Glomerular visceral epithelial cell (primary cell): ENCODE measurements at regions not wholly inside any gene's neighbourhood (a gene's known extent, or its start where the extent isn't known, plus 50 kb on each side); places are given as distances from the start of the nearest gene placed in this dataset.
"Not testable (repeated sequence)": the region's sequence is repeated elsewhere in the genome, so short reads cannot be mapped to it uniquely, and the experiment has no call there.

Experiments
- DNase-seq: peaks from one replicate; pipeline ENCODE4 v3.0.0-alpha.2; 2016; ENCODE audit errors: extremely low spot score

DNA sequence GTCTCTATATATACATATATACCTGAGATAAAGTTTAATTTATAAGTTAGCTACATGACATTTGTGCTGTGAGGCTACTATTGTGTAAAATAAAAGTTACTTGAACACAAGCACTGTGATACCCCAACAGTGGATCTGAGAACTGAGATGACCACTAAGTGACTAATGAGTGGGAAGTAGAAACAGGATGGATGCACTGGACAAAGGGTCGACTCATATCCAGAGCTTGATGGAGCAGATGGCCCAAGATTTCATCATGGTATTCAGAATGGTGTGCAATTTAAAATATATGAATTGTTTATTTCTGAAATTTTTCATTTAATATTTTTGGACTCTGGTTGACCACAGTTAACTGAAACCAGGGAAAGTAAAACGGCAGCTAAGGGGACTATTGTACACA, 908.6 kb upstream of the MDGA2 start:
- peak; percentile 24 for DNase-seq

DNA sequence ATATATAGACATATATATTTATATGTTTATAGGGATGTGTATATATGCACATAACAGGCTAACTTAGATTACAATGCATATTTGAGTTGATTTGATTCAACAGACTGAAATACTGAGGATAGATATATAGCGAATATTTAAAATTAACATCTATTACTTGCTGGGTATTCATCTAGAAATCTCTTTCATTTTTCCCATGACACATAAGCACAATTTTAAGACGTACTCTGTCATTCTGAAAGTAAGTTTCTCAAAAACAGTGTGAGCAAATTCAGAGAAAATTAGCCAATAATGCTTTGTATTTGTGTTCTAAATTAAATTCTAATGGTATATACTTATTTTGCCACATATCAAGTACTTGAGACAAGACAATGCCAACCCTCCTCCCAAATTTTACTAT, 907.5 kb upstream of the MDGA2 start:
- no peak for DNase-seq

DNA sequence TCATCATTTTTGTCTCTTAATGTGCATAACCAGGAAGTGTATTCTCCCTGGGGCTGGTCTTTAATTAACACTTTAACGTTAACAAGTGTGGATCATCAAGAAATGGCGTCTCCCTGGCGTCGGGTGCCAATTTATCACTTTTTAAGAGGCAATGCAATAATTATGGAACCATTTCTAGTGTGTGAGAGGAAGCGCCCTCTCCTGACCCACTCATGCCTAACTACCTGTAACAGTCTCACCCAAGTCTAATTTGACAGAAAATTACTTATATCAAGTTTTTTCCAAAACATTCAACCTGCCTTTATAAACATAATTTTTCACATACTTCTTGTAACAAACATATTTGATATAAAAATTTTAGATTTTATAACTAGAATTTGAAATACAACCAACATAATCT, 905.3 kb upstream of the MDGA2 start:
- no peak for DNase-seq

DNA sequence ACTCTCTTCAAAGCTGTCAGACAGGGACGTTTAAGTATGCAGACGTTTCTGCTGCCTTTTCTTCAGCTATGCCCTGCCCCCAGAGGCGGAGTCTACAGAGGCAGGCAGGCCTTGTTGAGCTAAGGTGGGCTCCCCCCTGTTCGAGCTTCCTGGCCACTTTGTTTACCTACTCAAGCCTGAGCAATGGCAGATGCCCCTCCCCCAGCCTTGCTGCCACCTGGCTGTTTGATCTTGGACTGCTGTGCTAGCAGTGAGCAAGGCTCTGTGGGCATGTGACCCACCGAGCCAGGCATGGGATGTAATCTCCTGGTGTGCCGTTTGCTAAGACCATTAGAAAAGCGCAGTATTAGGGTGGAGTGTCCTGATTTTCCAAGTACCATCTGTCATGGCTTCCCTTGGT, 900.4 kb upstream of the MDGA2 start:
- DNase-seq, result no peak

DNA sequence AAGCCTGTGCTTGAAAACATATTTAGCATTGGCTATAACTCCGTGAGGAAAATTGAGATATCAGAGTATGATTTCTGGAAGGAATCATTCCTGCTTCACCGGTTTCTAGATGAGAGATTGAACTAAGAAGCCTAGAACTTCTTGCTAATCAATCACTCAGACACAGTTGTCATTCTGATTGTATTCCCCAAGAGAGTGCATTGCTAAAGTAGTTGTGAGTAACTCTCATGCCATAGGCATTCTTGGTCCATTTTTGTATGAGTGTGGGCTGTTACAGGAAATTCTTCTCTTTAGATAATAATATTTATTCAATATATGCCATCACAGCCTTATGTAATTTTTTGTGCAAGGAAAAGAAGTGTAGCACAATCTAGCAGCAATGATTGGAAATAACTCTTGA, 893.3 kb upstream of the MDGA2 start:
- DNase-seq, result no peak

DNA sequence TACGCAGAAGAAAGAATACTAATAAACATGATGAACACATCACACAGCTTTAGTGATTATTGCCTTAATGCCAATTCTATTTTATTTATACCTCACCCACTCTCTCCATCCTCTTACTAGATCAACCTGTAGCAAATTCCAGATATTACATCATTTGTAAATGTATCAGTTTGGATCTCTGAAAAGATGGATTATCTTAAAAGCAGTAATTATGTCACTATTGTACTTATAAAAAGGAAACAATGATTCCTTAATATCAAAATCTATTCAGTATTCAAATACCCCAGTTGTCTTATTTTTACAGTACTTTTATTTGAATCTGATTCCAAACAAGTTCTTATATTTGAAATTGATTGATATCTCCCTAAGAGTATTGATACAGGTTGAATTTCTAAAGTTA, 892.8 kb upstream of the MDGA2 start:
- no peak for DNase-seq

DNA sequence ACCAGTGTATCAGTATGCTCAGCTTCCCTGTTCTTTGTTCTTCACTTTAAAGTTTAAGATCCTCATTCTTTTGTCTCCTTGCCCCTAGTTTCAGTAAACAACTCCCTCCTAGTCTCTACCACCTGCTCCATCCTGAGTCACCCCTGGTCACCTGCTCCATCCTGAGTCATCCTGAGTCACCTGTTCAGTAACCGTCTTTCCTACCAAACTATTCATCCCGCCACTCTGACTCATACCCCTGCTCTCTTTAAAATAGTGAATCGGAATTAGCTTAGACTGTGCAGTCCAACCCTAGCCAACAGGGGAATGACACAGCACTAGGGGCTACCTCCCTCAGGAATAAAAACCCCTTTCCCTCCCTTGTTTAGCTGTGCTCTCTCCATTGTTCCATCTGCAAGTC, 888.1 kb upstream of the MDGA2 start:
- DNase-seq, result peak; percentile 11

DNA sequence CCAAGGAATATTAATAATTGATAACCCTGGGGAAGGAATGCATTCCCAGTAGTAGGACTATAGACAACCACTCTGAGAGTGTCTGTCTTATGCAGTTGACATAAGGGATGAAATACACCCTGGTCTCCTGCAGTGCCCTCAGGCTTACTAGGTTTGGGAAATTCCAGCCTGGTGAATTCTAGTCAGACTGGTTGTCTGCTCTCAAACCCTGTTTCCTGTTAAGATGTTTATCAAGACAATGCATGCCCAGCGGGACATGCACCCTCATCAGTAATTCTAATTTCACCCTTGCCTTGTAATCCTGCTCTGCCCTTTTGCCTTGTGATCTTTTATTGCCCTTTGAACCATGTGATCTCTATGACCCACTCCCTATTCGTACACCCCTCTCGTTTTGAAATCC, 886.0 kb upstream of the MDGA2 start:
- not testable (repeated sequence) for DNase-seq

DNA sequence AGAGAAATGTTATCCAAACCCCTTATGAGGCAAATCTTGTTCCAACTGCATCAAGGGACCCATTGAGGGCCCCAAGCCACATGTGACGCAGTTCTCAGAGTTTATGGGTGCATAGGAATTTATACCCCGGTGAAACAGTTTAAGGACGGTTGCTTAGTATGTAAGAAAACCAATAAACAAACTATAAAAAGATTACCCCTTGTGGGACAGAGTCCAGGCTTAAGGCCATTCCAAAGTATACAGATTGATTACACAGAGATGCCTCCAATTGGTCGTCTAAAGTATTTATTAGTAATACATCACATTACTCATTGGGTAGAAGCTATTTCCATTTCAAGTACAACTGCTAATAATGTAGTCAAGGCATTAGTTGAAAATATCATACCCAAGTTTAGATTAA, 885.0 kb upstream of the MDGA2 start:
- no peak for DNase-seq

DNA sequence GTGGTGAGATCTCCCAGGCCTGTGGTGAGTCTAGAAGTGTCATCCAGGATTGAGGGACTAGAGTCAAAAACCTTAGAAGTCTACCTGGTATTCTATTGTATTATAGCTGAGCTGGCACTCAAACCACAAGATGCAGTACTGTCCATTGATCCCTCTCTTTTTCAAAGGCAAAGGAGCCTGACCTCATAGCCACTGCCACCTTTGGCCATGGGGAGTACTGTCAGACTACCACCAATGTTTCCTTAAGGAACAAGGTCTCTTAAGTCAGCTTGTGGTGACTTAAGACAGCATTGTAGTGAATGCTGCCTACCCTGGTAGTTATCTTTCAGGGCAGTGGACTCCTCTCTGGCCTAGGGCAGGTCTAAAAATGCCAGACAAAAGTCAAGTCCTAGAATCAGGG, 878.0 kb upstream of the MDGA2 start:
- DNase-seq, result no peak

DNA sequence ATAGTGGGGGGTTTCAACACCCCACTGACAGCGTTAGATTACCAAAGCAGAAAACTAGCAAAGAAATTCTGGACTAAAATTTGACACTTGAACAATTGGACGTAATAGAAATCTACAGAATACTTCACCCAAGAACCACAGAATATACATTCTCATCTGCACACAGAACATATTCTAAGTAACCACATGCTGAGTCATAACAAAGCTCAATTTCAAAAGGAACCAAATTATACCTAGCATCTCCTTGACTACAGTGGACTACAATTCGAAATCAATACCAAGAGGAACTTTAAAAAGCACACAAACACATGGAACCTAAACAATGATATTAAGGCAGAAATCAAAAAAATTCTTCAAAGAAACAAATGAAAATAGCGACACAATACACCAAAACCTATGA, 871.6 kb upstream of the MDGA2 start:
- no peak for DNase-seq

DNA sequence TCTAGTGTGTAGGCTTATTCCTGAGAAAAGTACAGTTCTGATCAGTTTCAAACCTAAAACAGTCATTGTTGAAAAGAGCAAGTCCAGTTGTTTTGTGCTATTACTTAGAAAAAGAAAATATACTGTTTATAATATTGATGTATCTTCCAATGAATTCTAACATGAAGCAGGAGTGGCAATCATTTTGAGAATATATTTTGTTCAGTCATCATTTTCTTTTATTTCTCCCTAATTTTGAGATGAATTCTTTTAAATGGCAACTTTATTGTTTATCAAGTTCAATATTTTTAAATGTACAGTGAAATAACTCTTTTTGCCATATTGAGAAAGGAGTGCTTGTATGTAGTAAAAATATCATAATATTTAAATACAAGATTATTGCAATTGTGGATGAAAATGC, 862.2 kb upstream of the MDGA2 start:
- no peak for DNase-seq

DNA sequence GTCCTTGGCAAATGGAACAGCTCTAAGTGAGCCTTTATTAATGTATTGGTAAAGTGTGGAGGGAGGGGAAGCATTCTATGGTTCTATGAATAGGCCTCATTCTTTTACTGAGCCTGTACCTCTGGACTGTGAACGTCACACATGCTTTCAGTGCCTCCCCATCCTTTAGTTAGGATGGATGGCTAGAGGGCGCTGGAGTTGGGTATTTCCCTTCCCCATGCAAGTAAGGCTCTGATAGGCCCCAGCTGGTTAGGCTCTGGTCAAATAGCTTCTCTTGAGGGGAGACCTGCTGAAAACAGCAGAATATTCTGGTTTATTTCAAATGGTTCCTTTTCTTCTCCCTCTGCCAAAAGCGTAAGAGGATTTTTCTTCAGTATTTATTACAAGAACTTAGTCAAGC, 860.9 kb upstream of the MDGA2 start:
- DNase-seq, result no peak

DNA sequence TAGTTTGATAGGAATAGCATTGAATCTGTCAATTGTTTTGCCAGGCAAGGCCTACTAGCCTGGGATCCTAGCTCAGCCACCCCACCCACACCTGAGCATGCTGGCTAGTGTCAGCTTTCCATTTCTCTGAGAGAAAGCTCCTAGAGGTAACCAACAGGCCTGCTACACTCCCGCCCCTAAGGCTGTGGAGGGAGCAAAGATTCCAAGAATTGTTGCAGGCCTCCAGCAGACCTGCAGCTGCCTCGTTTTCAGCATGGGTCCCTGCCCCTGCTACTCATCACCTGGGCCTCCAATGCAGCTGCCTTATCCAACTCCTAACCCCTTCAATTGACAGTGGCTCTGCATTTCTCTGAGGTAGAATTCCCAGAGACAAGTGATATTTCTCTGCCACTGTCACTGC, 852.4 kb upstream of the MDGA2 start:
- no peak for DNase-seq

DNA sequence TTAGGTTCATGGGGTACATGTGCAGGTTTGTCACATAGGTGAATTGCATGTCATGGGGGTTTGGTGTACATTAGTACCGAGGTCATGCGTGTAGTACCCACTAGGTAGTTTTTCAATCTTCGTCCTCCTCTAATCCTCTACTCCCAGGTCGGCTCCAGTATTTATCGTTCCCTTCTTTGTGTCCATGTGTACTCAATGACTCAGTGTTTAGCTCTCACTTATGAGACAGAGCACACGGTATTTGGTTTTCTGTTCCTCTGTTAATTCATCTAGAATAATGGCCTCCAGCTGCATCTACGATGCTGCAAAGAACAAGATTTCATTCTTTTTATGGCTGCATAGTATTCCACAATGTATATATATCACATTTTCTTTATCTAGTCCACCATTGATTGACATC, 850.9 kb upstream of the MDGA2 start:
- DNase-seq, result no peak

DNA sequence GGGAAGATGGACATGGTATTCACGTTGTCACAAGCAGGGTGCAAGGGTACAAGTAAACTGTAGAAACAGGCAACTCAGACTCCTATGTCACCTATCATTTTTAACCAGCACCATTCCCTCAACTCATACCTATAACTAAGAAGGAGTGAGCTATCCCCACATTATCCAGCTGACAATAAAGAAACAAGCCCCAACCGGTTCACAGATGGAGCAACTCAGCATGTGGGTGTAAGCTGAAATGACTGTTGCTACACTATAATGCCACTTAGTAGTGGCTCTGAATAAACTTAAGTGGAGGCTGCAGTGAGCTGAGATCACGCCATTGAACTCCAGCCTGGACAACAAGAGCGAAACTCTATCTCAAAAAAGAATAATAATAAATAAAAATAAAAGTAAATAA, 829.5 kb upstream of the MDGA2 start:
- no peak for DNase-seq

DNA sequence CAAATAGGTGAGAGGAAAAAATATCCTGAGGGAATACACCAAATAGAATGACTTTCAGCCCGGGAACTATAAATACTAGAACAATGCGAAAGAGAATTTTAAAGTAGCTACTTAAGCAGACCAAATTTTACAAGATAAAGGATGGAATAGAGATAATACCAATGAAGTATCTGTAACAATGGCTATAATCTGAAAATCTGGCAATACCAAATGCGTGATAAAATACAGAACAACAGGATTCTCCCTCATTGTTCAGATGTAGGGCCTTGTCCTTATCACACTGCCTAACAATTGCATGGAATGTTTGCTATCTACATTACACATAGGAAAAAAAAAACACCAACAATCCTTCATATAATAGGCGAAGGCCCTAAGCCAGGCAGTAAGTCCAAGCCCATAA, 815.4 kb upstream of the MDGA2 start:
- DNase-seq, result no peak

DNA sequence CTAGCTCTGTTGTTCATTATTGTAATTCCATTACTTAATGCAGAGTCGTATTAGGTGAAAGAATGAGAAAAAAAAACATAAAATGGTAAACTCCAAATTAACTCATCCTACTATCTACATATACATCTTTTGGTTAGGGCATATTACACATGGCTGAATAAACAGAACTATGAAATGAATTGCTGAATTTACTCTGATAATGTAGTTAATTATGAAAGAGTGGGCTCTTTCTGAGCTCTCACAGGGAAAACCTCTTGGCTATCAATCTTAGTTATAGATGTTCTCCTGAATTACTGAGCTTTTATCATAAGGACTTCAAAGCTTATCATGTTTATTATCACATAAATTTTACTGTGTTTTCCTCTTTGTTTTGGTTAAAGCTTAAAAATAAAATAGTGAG, 798.5 kb upstream of the MDGA2 start:
- no peak for DNase-seq

DNA sequence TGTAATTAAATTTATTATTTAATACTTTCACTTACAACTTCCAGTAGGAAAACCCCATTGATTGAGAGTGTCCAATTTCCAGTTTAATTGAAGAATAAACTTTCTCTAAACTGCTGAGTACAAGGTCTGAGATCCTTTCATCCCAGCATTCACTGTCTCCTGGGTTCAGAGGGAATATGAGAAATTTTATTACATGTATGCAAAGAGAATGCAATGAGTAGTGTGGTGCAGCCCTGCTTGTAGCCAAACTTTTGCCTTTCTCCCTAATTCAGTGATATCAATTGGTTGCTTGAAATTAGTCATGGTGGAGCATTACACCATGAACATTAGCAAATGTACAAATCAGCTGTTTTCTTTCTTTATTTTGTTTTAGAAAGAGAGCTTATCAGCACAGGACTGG, 780.6 kb upstream of the MDGA2 start:
- DNase-seq, result no peak

DNA sequence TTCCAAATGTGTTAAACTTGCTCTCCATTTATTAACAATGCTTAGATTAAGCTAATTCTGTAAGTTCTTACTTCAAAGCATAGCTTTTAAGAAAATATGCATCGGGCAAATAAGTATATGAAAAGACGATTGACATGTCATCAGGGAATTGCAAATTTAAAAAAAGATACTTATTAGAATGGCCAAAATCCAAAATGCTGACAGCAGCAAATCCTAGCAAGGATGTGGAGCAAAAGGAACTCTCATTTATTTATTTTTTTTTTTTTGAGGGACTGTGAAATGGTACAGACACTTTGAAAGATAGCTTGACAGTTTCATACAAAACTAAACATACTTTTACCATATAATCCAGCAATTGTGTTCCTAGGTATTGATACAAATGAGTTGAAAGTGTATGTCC, 779.5 kb upstream of the MDGA2 start:
- no peak for DNase-seq

DNA sequence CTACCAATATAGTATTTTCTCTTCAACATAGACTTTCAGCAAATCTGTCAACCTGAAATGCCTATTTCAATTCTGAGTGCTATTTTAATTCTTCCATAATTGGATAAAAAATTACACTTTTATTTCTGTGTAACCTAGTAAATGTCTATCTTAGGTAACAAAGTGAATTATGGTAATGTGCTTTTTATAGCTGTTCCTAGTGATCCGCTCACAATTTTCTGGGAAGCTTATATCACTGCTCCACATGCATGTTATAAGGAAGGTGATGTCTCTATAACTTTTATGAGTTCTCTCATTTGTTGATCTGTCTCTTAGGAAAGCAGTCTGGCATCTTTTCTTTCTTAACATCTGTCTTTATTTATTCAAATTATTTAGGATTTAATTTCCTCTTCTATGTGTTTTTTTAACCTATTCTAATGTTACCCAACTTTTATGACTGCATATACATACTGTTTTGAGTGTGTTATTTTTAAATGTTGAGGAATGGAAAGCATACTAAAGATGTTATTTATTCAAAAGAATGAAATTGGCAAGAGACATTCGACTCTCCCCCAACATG, 777.1 kb upstream of the MDGA2 start:
- DNase-seq, result no peak

DNA sequence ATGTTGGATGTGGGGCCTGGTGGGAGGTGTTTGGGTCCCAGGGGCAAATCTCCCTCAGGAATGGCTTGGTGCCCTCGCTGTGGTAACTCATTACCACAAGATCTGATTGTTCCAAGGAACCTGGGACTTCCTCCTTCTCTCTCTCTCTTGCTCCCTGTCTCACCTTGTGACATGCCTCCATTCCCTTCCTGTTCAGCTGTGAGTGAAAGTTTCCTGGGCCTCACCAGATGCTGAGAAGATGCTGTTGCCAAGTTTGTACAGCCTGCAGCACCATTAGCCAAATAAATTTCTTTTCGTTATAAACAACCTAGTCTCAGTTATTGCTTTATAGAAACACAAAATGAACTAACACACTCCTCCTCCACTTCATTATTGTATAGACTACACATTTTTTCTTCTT, 759.8 kb upstream of the MDGA2 start:
- no peak for DNase-seq

DNA sequence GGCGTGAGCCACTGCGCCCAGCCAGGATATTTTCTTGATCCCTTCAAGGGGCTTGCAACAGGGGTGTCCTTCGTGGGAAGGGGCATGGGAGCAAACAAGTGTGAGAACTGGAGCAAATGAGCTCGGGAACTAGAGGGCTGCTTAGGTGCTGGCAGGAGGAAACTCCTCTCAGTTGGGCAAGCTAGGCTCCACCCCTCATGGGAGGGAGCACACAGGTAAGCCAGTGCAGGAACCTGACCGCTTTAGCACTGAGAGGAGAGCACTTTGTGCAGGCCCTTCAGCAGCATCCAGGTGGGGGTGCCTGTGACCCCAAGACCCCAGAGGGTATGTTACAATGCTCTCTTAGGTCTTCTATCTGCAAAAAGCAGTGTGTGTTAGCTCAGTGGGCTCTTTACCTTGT, 755.4 kb upstream of the MDGA2 start:
- no peak for DNase-seq

DNA sequence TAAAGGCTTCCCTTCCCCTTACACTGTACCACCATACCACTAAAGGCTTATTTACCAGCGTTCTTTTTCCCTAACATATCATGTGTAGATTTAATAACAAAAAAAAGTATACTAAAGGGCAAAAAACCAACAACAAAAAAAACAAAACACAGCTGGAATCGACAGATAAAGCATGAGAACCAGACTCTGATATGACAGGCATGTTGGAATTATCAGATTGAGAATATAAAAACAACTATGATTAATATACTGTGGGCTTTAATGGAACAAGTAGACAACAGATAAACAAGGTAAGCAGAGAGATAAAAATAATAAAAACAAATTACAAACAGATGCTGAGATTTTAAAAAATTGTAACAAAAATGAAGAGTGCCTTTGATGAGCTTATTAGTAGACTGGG, 754.1 kb upstream of the MDGA2 start:
- no peak for DNase-seq
